Chondrocyte (in vitro differentiated cells): ENCODE measurements at regions not wholly inside any gene's neighbourhood (a gene's known extent, or its start where the extent isn't known, plus 50 kb on each side); places are given as distances from the start of the nearest gene placed in this dataset.

Experiments
- DNase-seq: peaks from one replicate; pipeline ENCODE4 v3.0.0; 2021; ENCODE audit warnings: mixed read lengths, low spot score
- H3K27ac Mint-ChIP-seq: one replicate; pipeline ENCODE4 v1.8.0; 2021; ENCODE audit warnings: mild to moderate bottlenecking, moderate library complexity, mixed read lengths; ENCODE audit not compliant: unreplicated experiment
- H3K27me3 Mint-ChIP-seq: 2 replicates; pipeline ENCODE4 v1.8.0; 2021; ENCODE audit warnings: low read depth, mixed read lengths
- H3K36me3 Mint-ChIP-seq: 2 replicates; pipeline ENCODE4 v1.8.0; 2021; ENCODE audit warnings: low read depth, mixed read lengths
- H3K4me1 Mint-ChIP-seq: 2 replicates; pipeline ENCODE4 v1.8.0; 2021; ENCODE audit warnings: low read depth, mild to moderate bottlenecking, mixed read lengths
- H3K4me3 Mint-ChIP-seq: one replicate; pipeline ENCODE4 v1.8.0; 2021; ENCODE audit warnings: mild to moderate bottlenecking, moderate library complexity, mixed read lengths; ENCODE audit not compliant: unreplicated experiment
- H3K9me3 Mint-ChIP-seq: 2 replicates; pipeline ENCODE4 v1.8.0; 2021; ENCODE audit warnings: low read depth, mixed read lengths
- TF ChIP-seq, protein P1 (sequence below): fragments of 200-600 bp; sonication (generic); IDR thresholded peaks from 2 replicates; pipeline ENCODE4 v1.5.0; 2021; ENCODE audit warnings: antibody characterized with exemption, mild to moderate bottlenecking, moderate library complexity

DNA sequence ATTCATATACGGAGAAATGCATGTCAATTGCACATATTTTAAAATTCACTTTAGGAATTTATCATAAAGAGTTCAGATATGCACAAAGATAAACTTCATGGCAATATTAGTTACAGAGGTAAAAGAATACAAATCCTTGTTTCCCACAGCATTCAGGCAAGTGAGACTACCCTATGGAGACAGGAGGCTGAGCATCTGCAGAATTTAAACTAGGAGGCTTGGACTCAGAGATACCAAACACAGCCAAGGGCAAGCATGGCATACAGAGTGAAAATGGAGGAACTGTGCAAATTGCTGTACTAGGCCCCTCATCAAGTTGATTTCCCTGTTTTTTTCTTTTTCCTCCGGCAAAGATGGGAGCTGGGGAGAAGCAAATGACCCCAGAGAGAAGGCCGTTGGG is 94.2 kb downstream of the SLC24A2 start:
- DNase-seq, result no peak
- Mint-ChIP-seq H3K4me1 (no peaks in the 10 kb centered on the region), H3K4me3 (no peak overlapping the region), H3K27ac (no peak overlapping the region), H3K9me3 (peaks cover 3% of the 10 kb centered on the region), H3K27me3 (peaks cover 2% of the 10 kb centered on the region), H3K36me3 (no peaks in the 10 kb centered on the region)
- TF ChIP-seq, protein P1, sequence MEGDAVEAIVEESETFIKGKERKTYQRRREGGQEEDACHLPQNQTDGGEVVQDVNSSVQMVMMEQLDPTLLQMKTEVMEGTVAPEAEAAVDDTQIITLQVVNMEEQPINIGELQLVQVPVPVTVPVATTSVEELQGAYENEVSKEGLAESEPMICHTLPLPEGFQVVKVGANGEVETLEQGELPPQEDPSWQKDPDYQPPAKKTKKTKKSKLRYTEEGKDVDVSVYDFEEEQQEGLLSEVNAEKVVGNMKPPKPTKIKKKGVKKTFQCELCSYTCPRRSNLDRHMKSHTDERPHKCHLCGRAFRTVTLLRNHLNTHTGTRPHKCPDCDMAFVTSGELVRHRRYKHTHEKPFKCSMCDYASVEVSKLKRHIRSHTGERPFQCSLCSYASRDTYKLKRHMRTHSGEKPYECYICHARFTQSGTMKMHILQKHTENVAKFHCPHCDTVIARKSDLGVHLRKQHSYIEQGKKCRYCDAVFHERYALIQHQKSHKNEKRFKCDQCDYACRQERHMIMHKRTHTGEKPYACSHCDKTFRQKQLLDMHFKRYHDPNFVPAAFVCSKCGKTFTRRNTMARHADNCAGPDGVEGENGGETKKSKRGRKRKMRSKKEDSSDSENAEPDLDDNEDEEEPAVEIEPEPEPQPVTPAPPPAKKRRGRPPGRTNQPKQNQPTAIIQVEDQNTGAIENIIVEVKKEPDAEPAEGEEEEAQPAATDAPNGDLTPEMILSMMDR, result no peak

DNA sequence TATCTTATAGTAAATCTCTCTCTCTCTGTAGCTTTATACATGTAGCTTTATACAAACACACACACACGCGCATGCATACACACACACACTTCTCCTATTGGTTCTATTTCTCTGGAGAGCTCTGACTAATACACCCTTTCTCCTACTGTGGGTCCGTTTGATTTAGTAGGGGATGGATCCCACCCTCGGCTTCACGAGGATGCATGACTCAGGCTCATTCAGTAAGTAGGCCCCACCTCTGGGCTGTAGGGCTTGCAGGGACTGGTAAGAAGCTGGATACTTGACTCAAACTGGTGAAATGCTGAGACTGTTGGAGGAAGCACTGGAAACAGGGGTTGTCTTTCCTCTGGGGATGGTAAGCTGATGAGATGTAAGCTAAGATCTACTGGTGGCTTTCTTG is 98.7 kb downstream of the SLC24A2 start:
- Mint-ChIP-seq H3K27me3 (no peaks in the 10 kb centered on the region), H3K9me3 (peaks cover 16% of the 10 kb centered on the region), H3K27ac (no peak overlapping the region), H3K36me3 (no peaks in the 10 kb centered on the region), H3K4me1 (no peaks in the 10 kb centered on the region), H3K4me3 (no peak overlapping the region)
- DNase-seq, result no peak
- TF ChIP-seq, protein P1, result no peak

DNA sequence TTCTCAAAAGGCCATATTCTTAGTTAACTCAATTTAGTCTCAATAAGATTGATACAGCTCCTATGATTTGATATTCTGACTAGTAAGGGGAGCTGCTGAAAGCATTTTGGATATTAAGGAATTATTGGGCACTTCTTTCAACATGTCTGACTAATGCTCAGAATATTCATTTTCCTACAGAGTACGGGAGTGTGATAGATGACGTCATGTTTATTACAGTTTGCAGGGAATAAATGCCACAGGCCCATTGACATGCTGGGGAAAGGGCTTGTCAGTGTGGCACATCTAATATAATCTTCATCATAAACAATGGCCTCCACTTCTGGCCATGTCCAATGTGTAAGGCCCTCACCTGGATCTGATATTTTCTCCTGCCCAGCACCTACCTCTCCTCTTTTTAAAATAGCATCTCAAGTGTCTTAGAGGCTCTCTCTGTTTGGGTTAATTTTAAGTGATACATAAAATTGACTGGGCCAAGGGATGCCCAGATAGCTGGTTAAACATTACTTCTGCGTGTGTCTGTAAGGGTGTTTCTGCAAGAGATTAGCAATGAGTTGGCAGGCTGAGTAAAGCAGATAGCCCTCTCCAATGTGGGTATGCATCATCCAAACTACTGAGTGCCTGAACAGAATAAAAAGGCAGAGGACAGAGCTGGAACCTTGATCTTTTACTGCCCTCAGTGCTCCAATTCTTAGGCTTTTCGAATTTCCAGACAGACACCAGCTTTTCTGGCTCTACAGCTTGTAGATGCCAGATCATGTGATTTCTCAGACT is 99.3 kb downstream of the SLC24A2 start:
- H3K27ac Mint-ChIP-seq, result no peak overlapping the region
- H3K36me3 Mint-ChIP-seq, result no peaks in the 10 kb centered on the region
- TF ChIP-seq, protein P1, result no peak
- no peak overlapping the region for H3K4me3 Mint-ChIP-seq
- no peak for DNase-seq
- H3K27me3 Mint-ChIP-seq, result no peaks in the 10 kb centered on the region
- peaks cover 16% of the 10 kb centered on the region for H3K9me3 Mint-ChIP-seq
- no peaks in the 10 kb centered on the region for H3K4me1 Mint-ChIP-seq

DNA sequence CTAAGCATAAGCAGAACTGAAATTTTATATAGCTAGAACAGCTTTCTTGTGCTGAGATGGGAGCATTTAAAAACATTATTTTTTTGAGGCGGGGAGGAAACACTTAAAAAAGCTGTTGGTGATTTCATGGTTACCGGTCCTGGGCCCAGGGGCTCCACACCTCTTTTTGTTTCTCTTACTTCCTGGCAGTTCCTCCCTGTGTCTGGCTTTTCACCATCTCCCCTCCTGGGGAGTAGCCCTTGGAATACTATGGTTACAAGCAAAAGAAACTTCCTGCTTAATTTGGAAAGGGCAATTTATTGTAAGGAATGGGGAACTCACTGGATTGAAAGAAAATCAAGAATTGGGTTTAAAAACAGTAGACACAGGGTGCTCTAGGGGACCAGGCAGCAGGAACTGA is 105.1 kb downstream of the SLC24A2 start:
- peaks cover 2% of the 10 kb centered on the region for H3K27me3 Mint-ChIP-seq
- no peak for DNase-seq
- H3K36me3 Mint-ChIP-seq, result no peaks in the 10 kb centered on the region
- H3K4me3 Mint-ChIP-seq, result no peak overlapping the region
- no peak overlapping the region for H3K27ac Mint-ChIP-seq
- H3K9me3 Mint-ChIP-seq, result peaks cover 14% of the 10 kb centered on the region
- TF ChIP-seq, protein P1, result no peak
- no peaks in the 10 kb centered on the region for H3K4me1 Mint-ChIP-seq

DNA sequence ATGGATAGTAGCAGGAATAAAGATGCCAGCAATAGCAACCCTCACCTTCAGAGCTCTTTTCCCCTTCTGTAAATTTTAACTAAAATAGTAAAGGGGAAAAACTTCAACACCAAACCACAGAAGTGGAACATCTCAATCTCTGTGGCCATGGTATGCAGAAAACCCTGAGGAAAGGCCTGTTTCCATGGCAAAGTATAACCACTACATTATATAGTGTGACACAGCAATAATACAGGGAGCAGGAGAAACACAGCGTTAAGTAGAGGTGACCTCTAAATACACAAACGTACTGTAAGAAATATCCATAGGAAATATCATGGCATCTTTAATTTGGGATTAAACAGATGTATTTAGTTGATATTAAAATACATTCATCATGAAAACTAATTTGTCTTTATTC is 106.4 kb downstream of the SLC24A2 start:
- Mint-ChIP-seq H3K4me1 (no peaks in the 10 kb centered on the region), H3K27me3 (peaks cover 2% of the 10 kb centered on the region), H3K4me3 (no peak overlapping the region), H3K9me3 (peaks cover 14% of the 10 kb centered on the region), H3K36me3 (no peaks in the 10 kb centered on the region), H3K27ac (no peak overlapping the region)
- DNase-seq, result no peak
- TF ChIP-seq, protein P1, result no peak
